K562 (cell line): ENCODE measurements at regions not wholly inside any gene's neighbourhood (a gene's known extent, or its start where the extent isn't known, plus 50 kb on each side); places are given as distances from the start of the nearest gene placed in this dataset.
"Not testable (repeated sequence)": the region's sequence is repeated elsewhere in the genome, so short reads cannot be mapped to it uniquely, and the experiment has no call there.

Source experiments
- ATAC-seq: fragments of 200-7000 bp; cut with Tn5 transposase; 3 replicates; pipeline ENCODE4 v1.9.1; 2020; ENCODE audit warnings: moderate library complexity
- BruUV-seq: library from RNA; stranded (reverse); fragments of 400-500 nt; replicated peaks from 2 replicates; lab custom pipeline; 2021; lab: Mats Ljungman, UMichigan
- CTCF ChIA-PET: fragments of 300-600 bp; formaldehyde crosslinking; extraction: SDS; loops from one replicate; lab custom pipeline; 2021; ENCODE audit warnings: low intra/inter-chr PET ratio; lab: Yijun Ruan, JAX
- POLR2A ChIA-PET: fragments of 300-600, 350-650 bp; sonication (Branson Sonifier 250); formaldehyde crosslinking; extraction: SDS; loops from one replicate; lab custom pipeline; 2021; ENCODE audit warnings: antibody characterized with exemption, inconsistent platforms; lab: Yijun Ruan, JAX
- DNase-seq, 4 experiments: peaks; one replicate each; pipeline versions ENCODE4 v3.0.0 to v3.0.0-alpha.2; 2011 to 2018; ENCODE audit warnings: low spot score in 3 of 4, mixed read lengths in 3 of 4; ENCODE audit errors: extremely low read depth in 1 of 4
- FAIRE-seq: peaks from 2 replicates; lab custom pipeline; 2011; peaks lifted over from hg19 to GRCh38; lab: Jason Lieb, UNC
- H2AFZ ChIP-seq: 2 replicates; pipeline ENCODE4 v1.6.0; 2011; ENCODE audit warnings: low read depth, low read length, control low read depth, inconsistent platforms
- H3K27ac ChIP-seq: fragments of 200-600 bp; 3 replicates; pipeline ENCODE4 v1.8.0; 2011; ENCODE audit warnings: low read depth, mild to moderate bottlenecking, control low read depth, inconsistent platforms, low read length, moderate library complexity, mixed read lengths; ENCODE audit errors: extremely low read depth
- H3K27me3 ChIP-seq, 2 experiments: fragments of 300-600 bp in 1 of 2; 2 replicates in 1 of 2; 3 replicates in 1 of 2; pipeline versions ENCODE4 v1.6.0 to v1.8.0; 2011; ENCODE audit warnings: inconsistent platforms in 2 of 2, low read length in 2 of 2, mild to moderate bottlenecking in 1 of 2, mixed read lengths in 1 of 2, moderate library complexity in 1 of 2; ENCODE audit not compliant: control insufficient read depth in 2 of 2, insufficient read depth in 2 of 2
- H3K36me3 ChIP-seq: fragments of 300-600 bp; 3 replicates; pipeline ENCODE4 v1.8.0; 2011; ENCODE audit warnings: mild to moderate bottlenecking, low read length, inconsistent platforms; ENCODE audit not compliant: control insufficient read depth, insufficient read depth
- H3K4me1 ChIP-seq, 2 experiments: fragments of 200-600 bp in 1 of 2; replicated peaks in 1 of 2; 2 replicates in 1 of 2; 3 replicates in 1 of 2; pipeline versions ENCODE4 v1.5.1 to v1.8.0; 2011; ENCODE audit warnings: inconsistent platforms in 2 of 2, low read length in 2 of 2, mild to moderate bottlenecking in 1 of 2, mixed read lengths in 1 of 2, moderate library complexity in 1 of 2; ENCODE audit not compliant: control insufficient read depth in 2 of 2, insufficient read depth in 2 of 2
- H3K4me2 ChIP-seq: 2 replicates; pipeline ENCODE4 v1.6.1; 2011; ENCODE audit warnings: low read length, control low read depth, inconsistent platforms, mixed read lengths; ENCODE audit not compliant: insufficient read depth
- H3K4me3 ChIP-seq: fragments of 200-600 bp; sonication (generic), shearing (Covaris generic); 2 replicates; pipeline ENCODE4 v1.5.1; 2016; ENCODE audit warnings: control low read depth, inconsistent platforms
- H3K79me2 ChIP-seq: fragments of 200-600 bp; 3 replicates; pipeline ENCODE4 v1.8.0; 2011; ENCODE audit warnings: low read length, inconsistent platforms; ENCODE audit not compliant: control insufficient read depth, insufficient read depth
- H3K9ac ChIP-seq, 2 experiments: 2 replicates each; pipeline versions ENCODE4 v1.6.0 to v1.6.1; 2011; ENCODE audit warnings: low read depth in 2 of 2, low read length in 2 of 2, control low read depth in 1 of 2, inconsistent platforms in 1 of 2, mild to moderate bottlenecking in 1 of 2, mixed read lengths in 1 of 2; ENCODE audit not compliant: insufficient read depth in 1 of 2
- H3K9me1 ChIP-seq: one replicate; pipeline ENCODE4 v1.6.0; 2011; ENCODE audit warnings: inconsistent platforms, mild to moderate bottlenecking, low read length, moderate library complexity; ENCODE audit not compliant: control insufficient read depth, insufficient read depth
- H3K9me3 ChIP-seq: replicated peaks from 2 replicates; pipeline ENCODE4 v1.5.1; 2011; ENCODE audit warnings: low read depth, low read length, inconsistent platforms; ENCODE audit not compliant: control insufficient read depth, insufficient read depth
- H4K20me1 ChIP-seq: replicated peaks from 2 replicates; pipeline ENCODE4 v1.6.1; 2011; ENCODE audit warnings: low read length, inconsistent platforms, mixed read lengths; ENCODE audit not compliant: control insufficient read depth, insufficient read depth
- ZNF146 ChIP-seq: IDR thresholded peaks from one replicate; pipeline ENCODE4 v1.6.1; 2018; ENCODE audit warnings: missing compliant biosample characterization; ENCODE audit not compliant: unreplicated experiment
- ZNF24 ChIP-seq: fragments of 450-650 bp; IDR thresholded peaks from 2 replicates; pipeline ENCODE4 v1.6.1; 2016
- ZNF316 ChIP-seq: fragments of 450-650 bp; IDR thresholded peaks from 2 replicates; pipeline ENCODE4 v1.6.1; 2016
- WGBS: fragments of 100-300 bp; shearing (Covaris generic); methylation state at CpG from one replicate; pipeline ENCODE4 v1.1.6; 2016; ENCODE audit warnings: low coverage, mixed read lengths; ENCODE audit not compliant: insufficient coverage; ENCODE audit errors: missing lambda C conversion rate; 5-methylcytosine and 5-hydroxymethylcytosine counted together
- in situ Hi-C: fragments of 300-500 bp; cut with MboI; formaldehyde crosslinking; loops from 4 replicates; pipeline ENCODE4 v1.15.0; 2018; ENCODE audit warnings: inconsistent platforms, mixed read lengths
- intact Hi-C: fragments of 100-400 bp; cut with micrococcal nuclease; formaldehyde crosslinking; loops from 2 replicates; pipeline ENCODE4 v1.14.2; 2022

- no peak for ATAC-seq
- no peak for DNase-seq
- no peaks in the 10 kb centered on the region for H3K36me3 ChIP-seq
- no peak overlapping the region for H3K4me2 ChIP-seq
- POLR2A ChIA-PET, result no interaction called here
- 35% methylated on average over 1 of the region's 1 CpG for WGBS
- BruUV-seq, result no TSS peak
- H3K9ac ChIP-seq, result no peak overlapping the region
- intact Hi-C loops, result no loop called here
- in situ Hi-C loops, result no loop called here
- TF ChIP-seq ZNF316, result peak; percentile 44
- TF ChIP-seq ZNF24, result no peak
- no peak overlapping the region for H3K4me3 ChIP-seq
- FAIRE-seq, result no peak
- no peaks in the 10 kb centered on the region for H3K9me3 ChIP-seq
- H3K27me3 ChIP-seq, result no peaks in the 10 kb centered on the region
- no peak overlapping the region for H2AFZ ChIP-seq
- CTCF ChIA-PET, result no interaction called here
- no peaks in the 10 kb centered on the region for H3K9me1 ChIP-seq
- peaks cover 2% of the 10 kb centered on the region in 2 experiments; a peak in 2 of 5 replicates for H3K4me1 ChIP-seq
- H4K20me1 ChIP-seq, result no peaks in the 10 kb centered on the region
- H3K79me2 ChIP-seq, result no peaks in the 10 kb centered on the region
- no peak overlapping the region for H3K27ac ChIP-seq
Observed at GRCh38 chr12:92058664-92059063, 87.0 kb downstream of the BTG1 start.

- DNase-seq, H3K27me3 ChIP-seq, FAIRE-seq, H3K9me1 ChIP-seq, ATAC-seq, H3K27ac ChIP-seq, H3K79me2 ChIP-seq, H3K4me1 ChIP-seq, intact Hi-C loops, H3K4me3 ChIP-seq, H2AFZ ChIP-seq, H4K20me1 ChIP-seq, H3K9me3 ChIP-seq, CTCF ChIA-PET, H3K4me2 ChIP-seq, H3K9ac ChIP-seq, in situ Hi-C loops, H3K36me3 ChIP-seq, BruUV-seq: not testable (repeated sequence)
- TF ChIP-seq ZNF146 (CRISPR knock-in tag), result peak; percentile 70
- POLR2A ChIA-PET, result interaction anchor here (0.7 kb wide), 1 partner anchor 175 kb away, joined by 3 read pairs; no protein-coding TSS in a partner anchor
- 44% methylated on average over 1 of the region's 1 CpG for WGBS
Observed at GRCh38 chr12:92056756-92057155, 88.9 kb downstream of the BTG1 start.
